HG03175 (cell line): ENCODE measurements at regions not wholly inside any gene's neighbourhood (a gene's known extent, or its start where the extent isn't known, plus 50 kb on each side); places are given as distances from the start of the nearest gene placed in this dataset.
"Not testable (repeated sequence)": the region's sequence is repeated elsewhere in the genome, so short reads cannot be mapped to it uniquely, and the experiment has no call there.

ENCODE experiments used
- ATAC-seq: cut with Tn5 transposase; IDR thresholded peaks from one replicate; pipeline ENCODE4 v1.9.1; 2021; ENCODE audit warnings: mild to moderate bottlenecking, moderate library complexity; ENCODE audit not compliant: unreplicated experiment

DNA sequence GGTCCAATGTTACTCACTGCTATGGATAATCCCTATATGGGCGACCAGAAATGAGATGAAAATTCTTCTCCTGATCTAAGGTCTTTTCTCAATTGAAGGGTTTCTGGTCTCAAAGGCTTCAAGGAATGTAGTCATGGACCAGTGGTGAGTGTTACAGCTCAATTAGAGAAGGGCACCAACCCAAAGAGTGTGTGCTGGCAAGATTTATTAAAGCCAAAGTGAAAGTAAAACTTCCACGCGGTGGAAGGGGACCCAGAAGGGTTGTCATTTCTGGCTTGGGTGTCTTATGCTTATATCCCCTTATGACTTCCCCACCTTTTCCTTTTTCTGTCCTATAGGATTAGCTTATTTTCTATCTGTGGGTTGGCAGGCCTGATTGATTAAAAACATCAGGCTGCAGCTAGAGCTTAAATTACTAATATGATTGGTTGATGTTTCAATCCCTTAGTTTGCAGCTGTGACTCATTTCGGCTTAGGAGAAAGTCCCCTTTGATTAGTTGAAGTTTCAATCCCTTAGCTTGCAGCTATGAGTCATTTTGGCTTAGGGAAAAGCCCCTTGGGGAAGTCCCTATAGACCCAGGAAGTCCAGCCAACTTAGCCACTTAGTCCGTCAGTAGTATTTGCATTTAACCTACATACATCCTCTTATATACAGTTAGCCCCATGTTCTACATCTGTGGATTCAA lies 179.5 kb upstream of the NLGN4Y start:
- peak; percentile 62 for ATAC-seq

DNA sequence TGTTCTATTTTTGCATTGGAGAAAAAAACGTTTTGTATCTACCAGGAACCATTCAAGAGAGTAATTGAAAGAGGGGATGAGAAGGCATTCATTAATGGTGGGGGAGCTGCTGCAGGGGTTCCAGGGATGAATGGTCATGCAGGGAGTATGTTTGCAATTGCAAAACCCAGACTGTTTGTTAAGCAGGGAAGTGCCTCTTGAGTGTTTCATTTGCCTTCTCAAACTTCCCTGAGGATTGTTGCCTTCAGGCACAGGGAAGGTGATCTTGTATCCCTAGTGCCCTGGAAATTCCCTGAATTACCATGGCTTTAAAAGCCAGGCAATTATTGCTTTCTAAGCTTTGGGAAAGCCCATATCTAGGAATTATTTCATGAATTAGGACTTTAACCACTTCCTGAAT lies 172.7 kb upstream of the NLGN4Y start:
- no peak for ATAC-seq

DNA sequence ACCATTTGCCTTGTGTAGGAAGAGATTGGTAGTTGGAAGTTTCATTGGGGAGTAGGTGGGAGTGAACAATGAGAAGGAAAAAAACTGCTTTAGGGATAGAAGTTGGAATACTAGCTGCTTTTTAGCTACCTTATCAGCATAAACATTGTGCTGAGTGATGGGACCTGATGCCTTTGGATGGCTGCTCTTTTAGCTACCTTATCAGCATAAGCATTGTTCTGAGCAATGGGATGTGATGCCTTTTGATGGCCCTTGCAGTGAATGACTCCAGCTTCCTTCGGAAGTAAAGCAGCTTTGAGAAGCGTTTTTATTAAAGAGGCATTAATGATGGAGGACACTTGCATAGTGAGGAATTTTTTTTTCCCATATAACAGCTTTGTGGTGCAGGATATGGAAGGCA lies 168.2 kb upstream of the NLGN4Y start:
- no peak for ATAC-seq

DNA sequence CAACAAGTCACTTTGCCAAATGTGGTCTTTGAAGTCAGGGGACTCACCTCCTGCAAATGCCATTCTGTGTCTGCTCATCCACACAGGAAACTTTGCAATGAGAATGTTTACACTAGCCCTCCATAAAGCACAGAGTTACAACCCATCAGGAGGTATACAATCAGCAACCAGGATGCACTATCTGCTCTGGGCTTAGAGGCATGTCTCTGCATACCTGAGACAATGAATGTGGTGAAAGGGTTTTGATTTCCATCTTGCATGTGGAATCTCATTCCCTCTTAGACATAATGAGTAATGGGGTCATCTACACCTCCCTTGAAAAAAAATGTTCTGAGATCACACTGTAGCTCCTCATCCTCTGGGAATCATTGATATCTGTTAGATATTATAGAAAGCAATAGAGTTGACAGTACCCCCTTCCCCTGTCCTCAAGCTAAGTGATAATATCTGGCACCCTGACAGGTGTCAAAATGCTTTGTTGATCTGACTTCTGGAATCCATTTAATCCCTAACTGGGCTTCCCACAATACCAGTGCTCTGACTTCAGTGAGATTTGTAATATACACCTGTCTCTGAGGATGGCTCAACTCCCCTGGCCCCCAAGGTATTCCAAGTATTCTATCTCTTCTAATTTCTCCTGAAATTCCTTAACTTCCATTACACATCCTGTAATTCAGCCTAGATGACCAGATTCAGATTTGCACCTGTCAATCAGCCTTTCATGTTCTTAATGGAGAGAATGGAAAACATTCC lies 163.4 kb upstream of the NLGN4Y start:
- no peak for ATAC-seq

DNA sequence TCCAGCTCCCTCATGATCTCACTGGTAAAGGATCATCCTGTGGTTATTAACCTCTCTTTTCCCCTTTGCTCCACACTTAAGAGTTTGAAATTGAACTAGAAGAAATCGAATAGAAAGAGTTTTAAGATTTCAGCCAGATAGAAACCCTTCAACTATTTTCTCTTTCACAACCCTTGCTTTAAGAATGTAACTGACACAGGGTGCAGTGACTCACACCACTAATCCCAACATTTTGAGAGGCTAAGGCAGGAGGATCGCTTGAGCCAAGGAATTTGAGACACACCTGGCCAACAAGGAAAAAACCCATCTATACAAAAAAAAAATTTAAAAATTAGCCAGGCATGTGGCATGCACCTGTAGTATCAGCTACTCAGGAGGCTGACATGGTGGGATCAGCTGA lies 150.7 kb upstream of the NLGN4Y start:
- no peak for ATAC-seq

DNA sequence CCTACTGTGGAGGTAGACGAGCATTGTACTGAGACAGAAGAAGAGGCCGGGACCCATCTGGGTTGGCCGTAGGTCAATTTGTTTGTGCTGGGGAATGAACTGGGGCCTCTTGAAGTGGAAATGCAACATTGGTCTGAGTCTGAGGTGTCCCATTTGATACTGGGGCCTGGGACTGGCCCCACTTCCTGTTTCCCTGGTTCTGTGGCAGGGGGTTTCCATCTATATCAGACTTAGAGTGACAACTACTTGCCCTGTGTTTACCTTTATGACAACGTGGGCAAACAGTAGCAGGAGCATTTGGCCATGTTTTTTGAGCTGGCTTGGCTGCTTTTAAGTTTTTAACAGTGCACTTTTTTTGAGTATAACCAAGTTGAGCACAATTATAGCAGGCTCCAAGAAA lies 146.1 kb upstream of the NLGN4Y start:
- no peak for ATAC-seq

DNA sequence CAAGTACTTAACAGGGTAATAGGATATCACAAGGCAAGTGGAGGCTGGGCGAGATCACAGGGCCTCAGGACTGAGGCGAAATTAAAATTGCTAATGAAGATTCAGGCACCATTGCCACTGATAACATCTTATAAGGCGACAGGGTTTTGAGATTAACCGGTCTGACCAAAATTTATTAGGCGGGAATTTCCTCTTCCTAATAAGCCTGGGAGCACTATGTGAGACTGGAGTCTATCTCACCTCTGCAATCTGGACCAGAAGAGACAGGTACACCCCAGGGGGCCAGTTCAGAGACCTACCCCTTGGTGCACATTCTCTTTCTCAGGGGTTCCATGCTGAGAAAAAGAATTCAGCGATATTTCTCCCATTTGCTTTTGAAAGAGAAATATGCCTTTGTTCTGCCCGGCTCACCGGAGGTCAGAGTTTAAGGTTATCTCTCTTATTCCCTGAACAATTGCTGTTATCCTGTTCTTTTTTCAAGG lies 113.7 kb upstream of the NLGN4Y start:
- not testable (repeated sequence) for ATAC-seq

DNA sequence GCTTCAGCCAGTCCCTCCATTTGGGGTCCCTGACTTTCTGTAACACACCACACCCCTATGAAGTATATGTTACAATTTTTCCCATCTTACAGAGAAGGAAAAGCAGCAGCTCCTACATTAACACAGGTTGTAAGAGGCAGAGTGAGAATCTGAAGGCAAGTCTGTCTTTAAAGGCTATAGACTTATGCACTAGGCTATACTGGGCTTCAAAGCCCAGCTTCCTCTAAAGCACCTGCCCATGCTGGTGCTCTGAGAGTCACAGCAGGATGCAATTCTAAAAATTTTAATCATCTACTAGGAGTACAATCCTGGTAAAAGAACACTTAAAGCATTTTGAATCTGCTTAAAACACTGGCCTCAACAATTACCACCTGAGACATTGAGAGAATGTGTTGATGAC lies 113.0 kb upstream of the NLGN4Y start:
- ATAC-seq = no peak

DNA sequence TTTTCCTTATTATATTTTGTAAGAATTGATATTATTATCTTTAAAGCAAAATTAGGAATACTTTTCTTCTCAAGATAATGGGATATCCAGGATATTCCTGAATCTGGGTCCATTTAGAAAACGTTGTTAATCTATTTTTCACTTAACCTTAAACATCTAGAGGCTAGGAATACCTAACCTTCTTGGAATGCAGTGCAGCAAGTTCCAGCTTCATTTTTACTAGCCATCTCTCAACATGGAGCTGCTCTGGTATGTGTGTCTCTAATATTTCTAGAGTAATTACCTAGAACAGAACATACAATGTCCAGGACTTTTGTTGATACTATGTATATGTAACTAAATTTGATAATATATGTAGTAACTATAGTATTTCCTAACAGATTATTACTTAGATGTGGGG lies 87.8 kb upstream of the NLGN4Y start:
- ATAC-seq = no peak

DNA sequence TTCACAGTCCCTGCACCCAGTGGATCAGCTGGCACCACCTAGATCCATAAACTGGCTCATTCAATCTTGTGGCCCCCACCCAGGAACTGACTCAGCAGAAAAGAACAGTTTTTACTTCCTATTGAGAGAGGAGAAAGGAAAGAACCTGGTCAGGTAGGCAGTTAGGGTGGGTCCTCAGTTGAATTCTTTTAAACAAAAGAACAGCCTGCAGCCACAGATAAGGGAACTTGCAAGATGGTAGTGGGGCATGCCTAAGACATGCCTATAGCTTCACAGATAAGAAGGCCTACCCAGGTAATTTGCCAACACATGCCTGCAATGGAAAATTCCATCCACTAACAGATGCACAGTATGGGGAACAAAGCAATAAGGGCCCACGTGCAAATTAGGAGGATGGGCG lies 86.7 kb upstream of the NLGN4Y start:
- no peak for ATAC-seq

DNA sequence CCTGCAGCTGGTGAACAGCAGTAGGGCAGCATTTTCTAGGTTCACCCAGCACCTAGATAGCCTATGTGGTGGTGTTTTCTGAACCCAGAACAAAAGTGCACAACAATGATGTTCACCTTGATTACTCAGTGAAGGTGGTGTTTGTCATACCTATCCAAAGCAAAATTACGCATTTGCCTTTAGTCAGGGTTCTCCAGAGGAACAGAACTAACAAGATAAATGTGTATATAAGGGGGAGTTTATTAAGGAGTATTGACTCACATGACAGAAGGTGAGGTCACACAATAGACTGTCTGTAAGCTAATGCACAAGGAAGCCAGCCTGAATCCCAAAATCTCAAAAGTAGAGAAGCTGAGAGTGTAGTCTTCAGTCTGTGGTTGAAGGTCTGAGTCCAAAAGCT lies 85.9 kb upstream of the NLGN4Y start:
- ATAC-seq = no peak

DNA sequence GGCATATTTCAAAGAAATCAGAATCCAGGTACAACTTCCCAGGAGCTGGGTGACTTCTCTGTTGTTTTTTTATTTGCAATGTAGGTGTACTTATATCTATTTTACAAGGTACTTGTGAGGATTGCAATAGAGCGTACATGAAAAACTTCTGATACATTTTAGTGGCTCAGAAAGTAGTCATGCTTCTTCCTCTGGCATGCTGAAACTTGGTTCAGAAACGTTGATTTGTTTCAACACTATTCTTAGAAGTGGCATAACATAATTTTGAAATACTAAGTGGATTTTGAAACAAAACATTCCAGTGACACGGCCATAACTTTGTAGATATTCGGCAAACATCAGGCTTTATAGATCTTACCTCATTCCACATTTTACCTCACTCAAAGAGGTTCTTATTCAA lies 79.8 kb upstream of the NLGN4Y start:
- no peak for ATAC-seq

DNA sequence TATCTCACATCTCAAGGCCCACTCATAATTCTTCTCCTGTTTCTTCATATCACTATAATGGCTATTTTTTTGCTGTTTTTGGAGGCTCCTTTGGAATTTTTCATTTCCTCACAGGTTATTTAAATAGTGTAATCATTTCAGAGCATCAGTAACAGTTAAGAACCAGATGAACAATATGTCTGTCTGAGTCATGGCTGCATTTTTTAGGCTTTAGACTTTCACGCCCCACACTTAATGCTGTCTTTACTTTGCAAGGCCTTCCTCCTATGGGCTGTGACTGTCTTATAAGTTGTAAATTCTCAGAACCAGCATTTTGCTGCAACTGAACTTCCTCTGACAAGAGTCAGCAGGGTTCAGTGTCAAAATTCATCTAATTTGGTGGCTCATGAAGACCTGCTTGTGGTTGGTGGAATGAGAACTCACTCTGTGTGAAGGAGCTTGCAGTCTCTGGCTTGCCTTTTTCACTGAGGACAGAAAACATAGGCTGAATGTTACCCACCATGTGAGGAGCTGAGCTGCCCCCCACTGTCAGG lies 56.1 kb upstream of the NLGN4Y start:
- no peak for ATAC-seq

DNA sequence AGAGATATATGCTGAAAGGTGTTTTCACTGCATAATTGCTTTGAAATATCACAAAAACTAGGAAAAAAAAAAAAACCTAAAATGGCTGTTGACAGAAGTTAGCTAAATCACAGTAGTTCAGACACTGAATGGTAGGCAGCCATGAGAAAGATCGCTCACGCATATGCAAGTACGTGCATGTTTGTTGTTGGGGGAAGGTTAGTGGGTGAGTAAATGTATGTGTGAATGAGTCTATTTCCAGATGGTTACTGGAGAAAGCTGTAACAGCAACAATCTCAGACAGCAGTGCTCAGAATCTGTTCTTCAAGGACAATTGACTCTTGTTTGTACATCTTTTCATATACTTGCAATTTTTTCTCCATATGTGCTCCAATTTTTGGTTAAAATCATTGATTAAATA lies 51.9 kb upstream of the NLGN4Y start:
- no peak for ATAC-seq

DNA sequence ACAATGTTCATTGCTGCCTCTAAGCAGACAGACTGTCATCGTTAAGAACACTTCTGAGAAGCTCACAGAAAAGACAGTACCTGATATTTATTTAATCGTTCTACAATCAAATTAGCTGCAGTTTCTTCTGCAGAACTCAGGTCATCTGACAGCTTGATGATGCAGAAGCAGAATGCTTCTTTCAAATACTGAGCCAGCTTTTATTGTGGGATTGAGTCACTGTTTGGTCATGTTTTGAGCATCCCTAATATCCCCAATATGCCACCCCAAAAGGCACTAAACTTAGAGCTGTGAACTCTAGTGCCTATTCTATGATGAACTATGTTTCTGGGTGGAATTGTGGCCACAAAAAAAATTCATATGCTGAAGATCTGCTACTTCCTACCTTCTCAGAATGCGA lies 51.0 kb upstream of the NLGN4Y start:
- no peak for ATAC-seq
